Left forelimb (tissue), 1 donor: ENCODE measurements at regions not wholly inside any gene's neighbourhood (a gene's known extent, or its start where the extent isn't known, plus 50 kb on each side); places are given as distances from the start of the nearest gene placed in this dataset.

Source experiments
- DNase-seq: peaks from one replicate; pipeline ENCODE4 v3.0.0-alpha.2; 2018; ENCODE audit warnings: low spot score

DNA sequence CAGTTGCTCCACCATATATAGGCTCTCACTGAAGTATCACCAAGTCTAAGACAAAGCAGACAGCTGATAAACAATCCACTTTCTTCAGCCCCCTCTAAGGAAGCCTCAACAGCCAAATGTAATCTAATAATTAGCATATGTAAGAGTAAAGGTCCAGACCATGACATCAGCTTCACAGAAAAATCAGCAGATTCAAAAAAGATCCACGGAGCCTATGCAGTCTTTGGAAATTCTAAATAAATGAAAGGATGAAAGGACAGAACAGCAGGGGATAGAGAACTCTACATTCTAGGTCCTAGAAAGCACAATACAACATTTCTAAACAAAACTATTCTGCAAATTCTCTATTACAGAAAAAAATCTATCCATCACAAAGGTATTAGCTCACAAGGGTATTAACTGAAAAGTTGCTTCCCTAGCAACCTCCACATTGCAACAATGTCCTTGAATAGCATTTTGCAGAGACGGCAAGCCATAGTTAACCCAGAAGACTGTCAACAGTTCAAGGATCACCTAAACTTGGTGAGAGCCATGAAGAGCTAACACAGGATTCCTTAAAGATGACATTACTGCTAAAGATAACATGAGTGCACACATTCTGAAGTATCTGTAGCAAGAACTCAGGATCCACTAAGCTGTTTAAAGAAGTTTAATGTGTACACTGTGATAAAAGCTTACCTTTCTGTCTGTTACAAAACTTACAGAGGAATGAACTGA is 74.3 kb downstream of the SIPA1L2 start:
- no peak for DNase-seq

DNA sequence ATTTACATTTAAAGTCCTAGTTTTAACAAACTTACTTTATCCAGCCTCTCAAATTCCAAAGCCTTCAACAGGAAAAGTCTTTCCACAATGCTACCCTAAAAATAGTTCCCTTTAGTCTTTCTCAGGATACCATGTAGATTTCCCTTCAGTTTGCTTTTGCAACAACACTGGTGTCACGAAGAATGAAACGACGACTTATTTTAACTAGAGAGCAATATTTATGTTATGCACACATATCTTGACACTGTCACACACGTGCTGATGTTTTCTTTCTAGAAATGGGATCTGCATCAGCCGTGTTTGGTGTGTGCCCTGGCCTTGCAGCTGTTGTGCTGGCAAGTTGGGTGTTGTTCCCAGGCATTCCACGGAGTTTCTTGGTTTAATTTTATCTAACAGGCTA is 75.5 kb downstream of the SIPA1L2 start:
- DNase-seq = no peak

DNA sequence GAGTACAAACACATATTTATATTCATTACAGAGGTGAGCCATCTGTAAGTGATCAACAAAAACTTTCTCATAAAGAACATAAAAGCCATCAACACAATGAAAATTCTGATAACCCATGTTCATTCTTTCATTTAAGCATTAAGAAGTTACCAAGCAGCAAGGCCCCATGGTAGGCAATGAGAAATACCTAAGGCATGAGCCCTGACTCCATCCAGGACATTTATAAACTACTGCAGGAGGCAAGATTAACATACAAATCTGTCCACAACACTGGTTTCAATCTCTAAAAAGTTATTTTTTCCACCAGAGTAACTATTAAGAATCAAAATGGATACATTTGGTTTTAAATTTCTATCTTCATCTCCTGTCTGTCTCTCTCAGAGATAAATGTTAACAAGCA is 76.1 kb downstream of the SIPA1L2 start:
- DNase-seq = no peak

DNA sequence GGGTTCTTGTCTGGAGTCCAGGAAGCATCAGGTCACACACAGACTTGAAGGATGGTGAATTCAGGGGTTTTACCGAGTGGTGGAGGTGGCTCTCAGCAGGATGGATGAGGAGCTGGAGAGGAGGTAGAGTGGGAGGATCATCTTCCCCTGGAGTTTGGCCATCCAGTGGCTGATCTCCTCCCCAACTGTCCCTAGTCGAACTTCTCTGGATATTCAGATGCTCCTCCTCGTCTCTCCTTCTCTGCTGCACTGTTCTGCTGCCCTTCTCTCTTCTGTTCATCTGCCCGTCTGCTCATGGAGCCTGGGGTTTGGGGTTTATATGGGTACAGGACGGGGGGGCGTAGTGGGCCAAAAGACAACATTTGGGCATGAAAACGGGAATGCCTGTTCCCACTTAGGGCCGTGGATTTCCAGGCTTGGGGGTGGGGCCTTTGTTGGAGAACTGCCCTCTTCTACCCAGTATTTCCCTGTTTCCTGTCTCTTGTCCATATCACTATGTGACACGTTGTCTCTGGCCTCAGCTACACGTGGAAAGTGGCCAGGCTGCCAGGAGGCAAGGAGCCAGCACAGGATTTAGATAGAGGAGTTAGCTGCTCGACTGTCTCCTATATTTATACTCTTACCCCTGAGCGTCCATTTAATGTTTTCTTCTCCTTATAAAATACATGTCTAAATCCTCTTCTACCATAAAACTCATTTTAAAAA is 76.7 kb downstream of the SIPA1L2 start:
- peak; percentile 73 for DNase-seq

DNA sequence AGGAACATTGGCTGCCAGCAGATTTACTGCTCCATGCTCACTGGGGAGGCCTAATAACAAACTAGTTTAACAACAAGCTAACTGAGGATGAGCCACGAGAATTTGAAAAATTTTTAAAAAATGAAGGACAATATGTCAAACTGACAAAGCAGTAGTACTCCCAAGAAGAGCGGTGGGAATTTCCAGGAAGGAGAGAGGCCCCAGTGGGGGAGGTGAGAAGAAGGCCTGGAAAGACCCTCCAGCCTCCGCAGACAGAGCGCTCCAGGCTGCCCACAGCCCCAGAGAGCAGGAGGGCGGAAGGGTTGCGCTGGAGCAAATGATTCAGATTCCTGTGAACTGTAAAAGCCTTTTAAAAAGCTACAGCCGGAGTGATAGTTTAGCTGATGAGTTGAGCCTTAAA is 78.5 kb downstream of the SIPA1L2 start:
- DNase-seq = no peak

DNA sequence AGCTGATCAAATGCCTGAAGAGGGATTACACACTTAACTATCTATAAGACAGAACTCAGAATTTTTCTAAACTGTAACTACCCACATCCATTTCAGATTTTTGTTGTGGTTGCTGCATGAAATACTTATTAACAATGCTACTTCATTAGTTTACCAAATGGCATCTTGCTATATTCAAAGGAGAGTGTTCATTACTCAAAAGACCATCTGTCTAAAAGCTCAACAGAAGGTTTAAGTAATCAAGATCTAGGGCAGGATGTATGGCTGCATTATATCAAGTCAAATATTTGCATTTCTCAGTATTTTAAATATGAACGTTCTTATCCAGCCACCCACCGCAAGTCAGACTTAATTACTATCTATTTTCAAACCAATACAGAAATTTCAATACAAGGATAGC is 79.9 kb downstream of the SIPA1L2 start:
- DNase-seq = no peak

DNA sequence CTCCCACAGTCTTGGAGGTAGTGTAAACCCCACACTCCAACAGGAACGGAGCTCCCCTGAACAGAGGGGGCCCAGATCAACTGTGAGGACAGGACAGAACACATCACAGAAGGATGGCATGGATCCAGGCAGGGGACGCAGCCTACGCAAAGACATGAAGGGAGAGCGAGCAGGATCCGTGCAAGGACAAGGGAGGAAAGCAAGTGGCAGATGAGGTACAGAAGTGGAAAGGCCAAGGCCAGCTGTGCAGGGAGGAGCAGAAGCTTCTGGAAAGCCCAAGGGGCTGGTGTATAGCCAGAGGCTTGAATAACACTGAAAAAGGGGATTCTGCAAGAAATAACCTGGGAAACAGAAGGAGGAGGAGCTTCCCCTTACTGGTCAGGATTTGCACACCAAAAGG is 81.2 kb downstream of the SIPA1L2 start:
- no peak for DNase-seq

DNA sequence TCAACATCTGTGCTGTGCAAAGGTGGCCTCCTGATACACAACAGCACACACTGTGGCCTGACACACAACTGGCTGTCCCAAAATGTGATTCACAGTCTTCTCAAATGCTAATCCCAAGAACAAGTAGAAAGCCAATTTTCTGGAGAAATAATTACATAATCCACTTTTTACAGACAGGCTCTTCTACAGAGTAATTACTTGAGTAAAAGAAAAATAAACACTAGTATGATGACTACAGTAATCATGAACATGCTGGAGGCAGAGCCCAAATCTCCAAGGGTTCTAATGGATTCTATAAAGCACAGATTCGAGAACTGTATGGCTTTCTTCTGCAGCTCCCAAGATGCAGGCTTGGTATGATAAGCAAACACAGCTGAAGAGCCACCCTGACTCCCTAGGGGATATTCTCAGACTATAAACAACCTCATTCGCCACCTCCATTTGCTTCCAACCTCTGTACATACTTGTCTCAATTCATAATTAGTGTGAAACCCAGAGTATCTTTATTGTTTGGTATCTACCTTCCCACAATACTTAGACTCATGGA is 81.9 kb downstream of the SIPA1L2 start:
- DNase-seq = no peak

DNA sequence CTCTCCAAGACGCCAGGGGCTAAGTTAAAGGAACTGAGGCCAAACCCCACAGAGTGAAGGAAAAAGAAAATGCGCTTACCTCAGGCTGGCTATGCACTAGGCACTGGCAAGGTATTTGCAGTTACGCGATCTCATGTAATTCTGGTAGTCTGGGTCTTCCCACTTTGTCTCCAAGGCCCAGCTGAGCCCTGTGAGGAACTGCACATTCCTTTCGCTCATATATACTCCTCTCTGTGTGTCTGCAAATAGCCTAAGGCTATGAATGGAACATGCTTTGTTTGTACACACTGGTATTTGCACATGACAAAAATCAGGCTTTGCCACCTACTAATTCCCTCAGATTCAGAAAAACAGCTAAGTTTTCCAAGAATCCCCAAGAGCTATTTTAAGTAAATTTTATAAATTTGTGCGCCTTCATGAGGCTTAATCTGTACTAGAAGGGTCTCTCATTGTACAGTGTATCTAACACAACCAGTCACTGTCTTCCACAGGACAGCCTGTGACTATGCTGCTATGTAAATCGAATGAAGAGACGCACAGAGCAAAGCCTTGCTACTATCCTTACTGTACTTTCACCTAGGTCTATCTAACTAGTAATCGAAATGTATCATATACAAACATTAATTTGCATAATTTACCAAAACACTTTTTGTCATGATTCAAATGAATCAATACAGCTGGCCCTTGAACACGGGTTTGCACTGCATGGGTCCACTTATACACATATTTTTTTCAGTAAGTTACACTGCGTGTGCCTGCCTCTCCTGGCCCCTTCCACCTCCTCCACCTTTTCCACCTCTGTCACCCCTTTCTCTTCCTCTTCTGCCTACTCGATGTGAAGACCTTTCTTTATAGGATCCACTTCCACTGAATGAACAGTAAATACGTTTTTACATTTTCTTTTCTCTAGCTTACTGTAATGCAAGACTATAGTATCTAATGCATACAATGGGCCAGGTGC is 87.0 kb downstream of the SIPA1L2 start:
- no peak for DNase-seq

DNA sequence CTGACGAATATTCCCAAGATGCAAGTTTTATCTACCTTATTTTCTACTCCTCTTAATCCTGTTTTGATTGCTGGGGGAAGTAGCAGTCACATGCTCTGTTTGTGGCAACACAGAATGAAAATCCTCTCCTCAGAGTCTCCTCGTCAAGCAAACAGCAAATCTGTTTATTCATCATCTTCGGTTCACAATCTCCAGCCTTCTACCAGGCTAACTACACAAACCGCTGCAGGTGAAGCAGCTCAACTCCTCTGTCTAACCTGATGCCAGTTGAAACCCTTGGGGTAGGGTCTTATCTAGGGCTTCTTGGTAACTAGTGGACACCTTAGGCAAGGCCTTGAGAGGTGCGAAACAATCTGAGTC is 91.0 kb downstream of the SIPA1L2 start:
- DNase-seq = no peak

DNA sequence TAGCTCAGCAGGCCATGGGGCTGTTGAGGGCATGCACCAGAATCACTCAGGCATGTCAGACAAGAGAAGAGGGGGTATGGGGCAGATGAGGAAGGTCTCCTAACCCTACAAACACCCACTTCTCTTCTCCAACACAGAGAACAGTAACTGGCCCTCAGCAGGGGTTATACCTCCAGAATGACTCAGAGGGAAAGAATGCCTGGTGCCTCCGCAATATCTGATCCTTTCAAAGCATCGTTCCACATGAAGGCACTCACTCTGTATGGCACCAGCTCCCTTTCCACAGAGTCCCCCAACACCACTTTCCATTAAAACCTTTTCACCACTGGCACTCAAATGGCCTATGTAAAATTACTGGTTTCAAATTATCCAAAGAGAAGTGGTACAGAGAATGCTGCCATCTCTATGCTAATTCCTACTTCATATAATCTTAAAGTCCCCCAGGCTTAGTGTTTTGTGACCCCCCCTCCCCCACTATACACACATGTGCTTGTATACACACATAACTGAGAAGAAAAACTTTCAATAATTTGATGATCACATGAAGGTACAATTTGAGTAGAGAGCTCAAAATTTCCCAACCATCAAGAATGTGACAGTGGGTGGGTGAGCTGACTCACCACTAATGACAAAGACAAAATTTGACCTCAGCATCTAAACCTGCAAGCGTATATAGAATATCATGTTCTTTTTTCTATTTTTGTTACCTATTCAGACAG is 91.5 kb downstream of the SIPA1L2 start:
- DNase-seq = no peak

DNA sequence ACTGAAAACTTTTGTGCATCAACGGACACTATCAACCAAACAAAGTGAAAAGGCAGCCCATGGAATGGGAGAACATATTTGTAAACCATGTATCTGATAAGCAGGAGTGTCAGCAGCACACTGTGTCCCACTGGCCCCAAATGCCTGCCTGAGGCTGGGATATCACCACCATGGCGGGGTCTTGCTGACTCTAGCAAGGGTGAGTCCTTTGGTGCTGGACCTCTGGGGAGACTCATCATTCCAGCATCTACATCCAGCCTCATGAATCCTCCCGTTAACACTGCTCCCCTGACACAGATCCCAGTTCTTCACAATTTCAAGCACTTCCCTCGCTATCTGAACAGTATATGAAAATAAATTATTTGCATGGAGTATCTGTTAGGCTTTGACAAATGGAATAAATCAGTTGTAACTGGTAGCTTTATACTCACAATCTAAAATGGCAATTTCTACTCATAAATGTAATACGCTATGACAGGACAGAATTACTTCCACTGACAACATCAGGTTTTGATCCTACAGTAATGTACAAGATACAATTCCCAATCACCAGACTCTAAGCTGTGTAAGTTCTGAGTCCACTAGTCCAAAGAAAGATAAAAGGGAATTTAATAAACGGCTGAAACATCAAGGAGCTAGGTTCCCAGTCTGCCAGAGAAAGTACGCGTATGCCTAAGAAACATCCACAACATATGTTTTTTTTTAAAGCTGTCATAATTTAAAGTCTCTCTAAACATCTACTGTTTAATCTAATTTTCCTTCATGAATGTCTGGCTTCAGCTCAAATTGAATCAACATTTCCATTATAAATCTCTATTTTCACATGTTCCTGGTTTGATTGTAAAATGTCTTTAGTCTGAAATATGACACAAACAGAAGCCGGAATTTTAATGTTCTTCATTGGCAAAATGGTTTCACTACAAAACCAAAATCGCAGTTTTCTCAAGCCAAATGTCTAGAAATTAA is 95.1 kb downstream of the SIPA1L2 start:
- no peak for DNase-seq

DNA sequence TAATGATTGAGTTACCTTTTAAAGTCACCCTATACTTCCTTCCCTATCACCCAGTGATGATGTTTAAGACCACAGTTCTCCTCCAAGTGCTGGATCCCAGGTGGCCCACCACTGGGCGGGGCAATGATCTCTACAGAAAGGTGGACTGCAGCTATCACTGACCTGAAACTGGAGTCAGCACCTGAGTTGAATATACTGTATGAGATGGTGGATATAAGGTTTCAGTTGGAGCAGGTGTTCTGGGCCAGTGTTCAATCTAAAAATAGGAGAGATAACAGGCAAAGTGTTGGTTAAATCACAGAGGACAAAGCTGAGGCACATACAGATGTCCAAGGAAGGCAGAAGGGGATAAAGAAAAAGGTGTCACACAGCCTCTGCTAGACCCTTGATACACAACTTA is 96.6 kb downstream of the SIPA1L2 start:
- no peak for DNase-seq

DNA sequence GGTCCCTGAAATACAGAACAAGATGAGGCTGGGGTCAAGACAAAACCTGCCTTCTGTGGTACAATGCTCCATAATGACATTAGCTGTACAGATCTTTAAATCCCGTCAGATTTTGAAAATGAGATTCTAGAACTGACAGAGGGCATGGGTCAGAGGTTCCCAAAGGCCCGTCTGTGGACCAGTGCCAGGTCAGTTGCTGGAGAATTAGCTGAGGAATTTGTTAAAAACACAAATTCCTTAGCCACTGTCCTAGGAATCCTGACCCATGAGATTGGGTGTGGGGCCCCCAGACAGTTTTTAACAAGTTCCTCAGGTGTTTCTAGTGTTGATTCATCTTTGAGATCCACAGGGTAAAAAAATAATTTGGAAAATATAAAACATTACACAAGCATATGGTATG is 97.0 kb downstream of the SIPA1L2 start:
- DNase-seq = no peak

DNA sequence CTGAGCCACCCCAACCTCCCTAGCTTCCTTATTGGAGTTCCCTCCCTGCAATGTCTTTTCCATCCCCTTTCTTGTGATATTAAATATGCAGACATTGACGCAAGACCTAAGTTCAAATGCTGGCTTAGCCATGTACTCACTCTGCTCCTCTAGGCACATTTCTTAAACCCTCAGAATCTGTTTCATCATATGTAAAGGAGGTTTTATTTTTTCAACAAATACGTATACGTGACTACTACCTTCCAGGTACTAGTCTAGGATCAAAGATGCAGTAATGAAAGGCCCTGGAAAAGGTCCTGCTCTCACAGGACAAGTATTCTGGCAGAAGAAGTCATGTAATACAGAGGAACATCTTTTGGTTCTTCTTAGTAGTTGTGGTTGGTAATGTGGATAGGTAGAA is 98.6 kb downstream of the SIPA1L2 start:
- DNase-seq = no peak

DNA sequence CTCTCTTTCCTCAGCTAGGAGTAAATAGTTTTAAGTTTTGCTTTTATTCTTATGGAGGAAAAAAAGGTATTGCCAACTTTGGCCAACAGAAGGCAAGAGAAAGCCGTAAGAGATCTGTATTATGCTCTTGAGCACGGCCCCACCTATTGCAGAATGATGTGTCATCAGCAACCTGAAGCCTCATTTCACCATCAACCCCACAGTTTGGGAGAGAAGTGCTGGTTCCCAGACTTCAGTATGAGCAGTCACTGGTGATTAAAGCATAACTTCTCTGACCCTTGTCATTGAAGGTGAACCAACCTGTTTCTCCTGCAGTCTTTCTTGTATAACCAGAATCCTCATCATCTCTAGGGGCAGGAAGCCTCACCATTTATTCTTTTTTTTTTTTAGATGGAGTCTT is 100.2 kb downstream of the SIPA1L2 start:
- no peak for DNase-seq

DNA sequence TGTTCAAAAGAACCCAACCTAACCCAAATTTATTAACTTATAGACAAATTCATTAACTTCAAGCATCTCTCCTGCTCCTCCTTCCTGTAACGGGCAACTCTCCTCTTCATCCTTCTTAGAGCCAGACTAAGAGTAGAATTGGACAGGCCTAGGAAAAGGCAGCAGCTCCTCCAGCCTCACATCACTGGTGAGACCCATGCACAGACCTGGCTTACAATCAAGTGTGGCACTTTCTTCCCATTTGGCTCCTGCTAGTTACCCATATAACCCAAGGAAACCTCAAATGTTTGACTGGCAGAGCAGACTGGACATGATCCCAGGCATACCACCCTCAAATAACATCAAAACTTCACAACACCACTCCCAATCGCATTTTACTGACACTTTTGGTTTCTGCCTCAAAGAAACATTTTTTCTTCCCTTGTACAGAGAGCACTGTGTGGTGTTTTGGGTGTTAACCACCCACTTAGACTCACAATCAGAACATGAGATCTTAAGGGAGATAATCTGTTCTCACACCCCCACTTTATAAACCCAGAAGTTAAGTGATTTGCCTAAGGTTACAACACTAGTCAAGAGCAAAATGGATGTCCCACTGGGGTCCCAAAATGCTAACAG is 101.4 kb downstream of the SIPA1L2 start:
- no peak for DNase-seq

DNA sequence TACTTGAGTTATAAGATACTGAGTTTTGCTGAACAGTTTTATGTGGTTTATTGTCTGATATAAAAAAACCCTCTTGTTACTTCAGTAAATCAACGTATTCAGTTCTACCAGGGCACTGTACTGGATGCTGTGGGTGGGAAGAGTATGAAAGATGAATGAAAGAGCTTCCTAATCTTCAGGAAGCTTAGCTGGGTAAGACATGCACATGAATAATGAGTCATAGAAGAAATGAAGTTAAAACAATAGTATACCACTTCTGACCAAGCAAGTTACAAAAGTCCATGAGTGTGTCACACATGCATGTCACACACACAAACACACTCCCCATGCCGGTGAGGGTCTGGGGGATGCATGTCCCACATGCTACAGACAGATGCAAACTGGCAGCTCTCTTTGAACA is 105.9 kb downstream of the SIPA1L2 start:
- no peak for DNase-seq

DNA sequence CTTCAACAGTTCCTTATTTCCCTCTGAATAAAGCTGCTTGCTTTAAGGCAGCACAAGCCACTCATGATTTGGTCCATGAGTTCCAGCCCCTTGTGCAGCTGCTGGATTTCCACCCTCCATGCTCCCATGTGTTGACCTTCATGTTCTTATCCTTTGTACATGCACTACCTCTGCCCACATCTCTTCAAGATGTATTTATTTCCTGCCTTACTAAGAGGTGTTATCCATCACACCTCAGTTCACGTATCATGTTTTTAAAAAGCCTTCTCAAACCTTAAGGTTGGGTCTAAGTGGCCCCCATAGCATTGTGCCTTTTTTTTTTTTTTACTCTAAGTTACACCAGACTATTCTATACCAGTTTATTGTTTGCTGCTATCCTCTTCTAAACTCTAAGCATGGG is 107.7 kb downstream of the SIPA1L2 start:
- DNase-seq = no peak

DNA sequence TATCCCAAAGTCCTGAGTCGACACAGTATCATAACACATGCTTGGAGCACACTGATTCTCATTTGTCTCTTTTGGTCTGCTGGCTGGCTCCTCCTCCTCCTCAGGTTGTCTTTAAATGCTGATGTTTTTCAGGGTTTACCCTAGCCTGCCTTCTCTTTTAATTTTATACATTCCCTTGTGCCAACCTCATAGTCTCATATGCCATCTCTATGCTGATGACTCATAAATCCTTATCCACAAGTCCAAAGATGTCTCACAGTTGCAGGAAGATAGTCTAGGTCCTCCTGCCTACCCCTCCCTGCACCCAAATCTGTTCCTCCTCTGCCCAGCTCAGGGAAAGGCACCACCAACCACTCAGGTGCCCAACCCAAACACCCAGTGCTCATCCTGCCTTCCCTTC is 108.3 kb downstream of the SIPA1L2 start:
- DNase-seq = no peak
